VCaP (cell line): ENCODE measurements at regions not wholly inside any gene's neighbourhood (a gene's known extent, or its start where the extent isn't known, plus 50 kb on each side); places are given as distances from the start of the nearest gene placed in this dataset.

Source experiments
- H3K27ac ChIP-seq: fragments of 450-650 bp; 2 replicates; pipeline ENCODE4 v1.5.1; 2017
- CTCF ChIP-seq: fragments of 450-650 bp; conservative IDR thresholded peaks from 2 replicates; pipeline ENCODE4 v1.5.1; 2017; ENCODE audit warnings: mild to moderate bottlenecking, moderate library complexity

DNA sequence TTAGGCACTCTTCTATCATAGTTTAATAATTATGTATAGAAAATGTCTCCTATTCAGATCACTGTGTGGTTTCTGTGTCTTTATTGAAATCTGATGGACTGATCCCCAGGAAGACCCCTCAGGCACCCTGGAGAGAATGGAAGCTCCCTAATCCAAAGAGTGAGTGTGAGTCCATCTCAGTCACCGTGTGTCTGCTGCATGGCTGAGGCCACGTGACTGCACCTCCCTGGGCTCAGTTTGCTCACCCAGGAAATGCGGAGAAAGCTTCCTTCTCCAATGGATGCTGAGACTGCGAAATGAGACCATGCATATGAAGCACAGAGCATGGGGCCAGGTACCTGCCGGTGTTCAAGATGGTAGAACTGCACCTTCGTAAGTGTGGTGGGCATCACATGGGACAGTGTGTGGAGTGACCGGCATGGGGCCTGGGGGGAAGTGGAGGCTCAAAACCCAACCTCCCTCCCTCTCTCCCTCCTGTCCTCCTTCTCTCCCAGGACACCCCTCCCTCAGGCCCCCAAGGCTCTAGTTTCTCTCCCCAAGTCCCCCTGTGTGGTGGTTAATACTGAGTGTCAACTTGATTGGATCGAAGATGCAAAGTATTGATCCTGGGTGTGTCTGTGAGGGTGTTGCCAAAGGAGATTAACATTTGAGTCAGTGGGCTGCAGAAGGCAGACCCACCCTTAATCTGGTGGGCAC is 557.5 kb downstream of the PTPRU start:
- no peak for TF ChIP-seq CTCF
- H3K27ac ChIP-seq: no peak overlapping the region

DNA sequence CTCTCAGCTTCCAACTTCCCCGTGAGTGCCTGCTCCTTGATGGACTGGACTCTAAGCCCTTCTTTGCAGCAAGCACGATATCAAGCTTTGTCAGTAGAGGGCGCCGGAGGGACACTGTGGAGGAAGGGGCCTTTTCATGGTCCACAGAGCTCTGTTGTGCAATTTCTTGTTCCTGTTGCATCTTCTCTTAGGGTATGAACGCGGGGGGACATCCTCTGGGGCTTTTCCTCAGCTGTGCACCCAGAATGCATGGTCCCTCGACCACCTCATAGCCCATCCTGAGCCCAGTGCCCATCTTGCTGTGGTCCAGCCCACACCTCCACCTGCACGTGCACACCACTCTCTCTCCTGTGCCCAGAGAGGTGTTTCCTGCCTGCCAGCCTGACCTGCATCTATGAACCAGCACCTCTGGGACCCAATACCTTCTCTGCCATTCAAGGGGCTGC is 556.8 kb downstream of the PTPRU start:
- TF ChIP-seq CTCF: peak; percentile 95
- H3K27ac ChIP-seq: no peak overlapping the region

- H3K27ac ChIP-seq: no peak overlapping the region
- no peak for TF ChIP-seq CTCF
Measured at GRCh38 chr1:29789910-29790247, 553.6 kb downstream of the PTPRU start.

DNA sequence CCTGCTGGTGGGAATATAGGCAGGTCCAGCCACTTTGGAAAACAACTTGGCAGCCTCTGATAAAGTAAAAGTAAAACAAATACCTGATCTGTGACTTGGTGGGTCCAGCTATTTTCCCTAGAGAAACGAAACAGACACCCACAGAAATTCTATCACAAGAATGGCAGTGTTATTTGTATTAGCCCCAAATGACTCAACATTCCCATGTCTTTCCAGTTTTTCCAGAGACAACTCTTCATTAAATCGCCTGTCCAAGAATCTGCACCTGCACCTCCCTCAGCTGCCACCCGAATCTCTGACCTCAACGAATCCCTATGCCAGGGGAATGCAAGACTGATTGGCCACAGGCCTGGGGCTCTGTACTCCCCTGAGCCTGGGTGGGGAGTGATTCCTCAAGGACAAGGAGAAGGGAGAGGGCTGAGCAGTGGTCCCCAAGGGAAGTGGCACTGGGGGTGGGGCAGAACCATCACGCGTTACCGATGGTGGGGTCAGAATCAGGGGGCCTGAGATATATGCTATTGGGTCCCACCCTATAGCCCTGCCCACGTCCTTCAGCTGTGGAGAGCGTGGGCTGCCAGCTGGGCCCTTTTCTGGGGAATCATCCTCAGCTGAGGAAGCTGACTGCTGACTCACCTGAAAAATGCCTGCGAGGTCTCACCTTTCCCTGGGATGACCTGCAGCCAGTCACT is 553.0 kb downstream of the PTPRU start:
- H3K27ac ChIP-seq: no peak overlapping the region
- TF ChIP-seq CTCF: no peak

DNA sequence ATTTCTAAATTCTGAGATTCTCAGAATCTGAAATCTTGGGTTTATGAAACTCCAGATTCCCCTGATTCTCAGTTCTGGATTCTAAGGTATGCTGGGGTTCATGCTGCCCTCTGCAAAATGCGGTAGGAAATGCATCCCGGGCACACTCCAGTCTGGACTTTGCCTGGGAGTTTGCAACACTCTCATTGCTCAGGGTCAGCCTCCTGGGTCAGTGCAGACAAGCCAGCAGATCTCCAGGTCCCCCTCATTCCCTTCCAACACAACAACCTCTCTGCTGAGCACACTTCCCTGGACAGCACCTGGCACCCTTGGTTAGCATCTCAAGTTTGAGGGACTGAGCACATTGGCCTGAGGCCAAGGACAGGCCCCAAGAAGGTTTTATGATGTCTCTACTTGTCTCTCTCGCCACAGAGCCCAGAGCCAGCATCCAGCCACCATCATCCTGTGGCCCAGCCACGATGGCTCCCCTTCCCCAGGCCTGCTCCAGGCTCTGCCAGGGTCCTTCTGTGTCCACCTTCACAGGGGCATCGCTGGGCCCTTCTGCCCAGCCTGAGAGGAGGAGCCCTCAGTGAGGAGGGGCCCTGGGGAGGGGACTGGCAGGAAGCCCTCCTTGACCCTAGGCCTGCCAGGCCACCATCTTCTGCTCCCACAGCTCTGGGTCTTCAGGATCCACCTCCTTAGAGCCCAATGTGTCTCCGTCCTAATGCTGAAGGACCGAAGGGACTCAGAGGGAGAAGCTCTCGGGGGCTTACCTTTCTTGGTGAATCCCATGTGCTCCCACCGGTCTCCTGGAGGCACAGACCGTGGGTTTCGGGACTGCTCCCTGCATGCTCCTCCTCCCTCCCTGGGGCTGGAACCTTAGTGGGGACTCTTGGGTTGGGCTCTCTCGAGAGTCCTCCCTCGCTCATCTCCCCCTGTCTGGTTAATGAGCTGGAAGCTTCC is 550.7 kb downstream of the PTPRU start:
- no peak overlapping the region for H3K27ac ChIP-seq
- no peak for TF ChIP-seq CTCF

DNA sequence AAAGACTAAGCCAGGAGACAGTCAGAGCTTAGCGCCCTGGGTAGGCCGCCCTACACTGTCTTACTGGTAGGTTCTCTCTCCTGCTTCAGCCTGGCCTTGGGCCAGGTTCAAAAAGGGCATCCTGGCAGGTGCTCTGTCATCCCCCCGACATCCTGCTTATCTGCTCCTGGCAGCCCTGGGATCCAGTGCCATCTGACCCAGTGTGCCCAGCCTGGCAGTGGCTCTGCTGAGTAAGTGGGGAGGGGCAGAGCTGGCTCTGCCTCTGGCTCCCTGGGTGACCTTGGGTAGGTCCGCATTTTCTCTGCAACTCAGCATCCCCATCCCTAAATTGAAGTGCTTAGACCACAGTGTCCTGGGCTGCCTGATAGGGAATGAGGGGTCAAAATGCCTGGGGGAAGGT is 549.9 kb downstream of the PTPRU start:
- H3K27ac ChIP-seq: no peak overlapping the region
- no peak for TF ChIP-seq CTCF

- H3K27ac ChIP-seq: no peak overlapping the region
- no peak for TF ChIP-seq CTCF
Measured at GRCh38 chr1:29785554-29785953, 549.2 kb downstream of the PTPRU start.
